H1 (cell line): ENCODE measurements at regions not wholly inside any gene's neighbourhood (a gene's known extent, or its start where the extent isn't known, plus 50 kb on each side); places are given as distances from the start of the nearest gene placed in this dataset.

Experiments used
- ASH2L ChIP-seq: fragments of 200-600, 300-600 bp; sonication (generic); IDR thresholded peaks from one replicate; pipeline ENCODE4 v1.7.1; 2017; ENCODE audit warnings: low read length
- CEBPB ChIP-seq: IDR thresholded peaks from 2 replicates; pipeline ENCODE4 v1.6.1; 2012; ENCODE audit warnings: low read depth, low read length
- CTBP2 ChIP-seq: IDR thresholded peaks from 2 replicates; pipeline ENCODE4 v1.7.0; 2011; ENCODE audit warnings: borderline replicate concordance, mild to moderate bottlenecking, moderate library complexity, mixed read lengths, low read length; ENCODE audit not compliant: insufficient read depth, insufficient read length
- POLR2AphosphoS5 ChIP-seq: IDR thresholded peaks from 2 replicates; pipeline ENCODE4 v1.6.1; 2011; ENCODE audit warnings: low read depth, low read length
- SUZ12 ChIP-seq: fragments of 200-600 bp; sonication (generic); IDR thresholded peaks from 2 replicates; pipeline ENCODE4 v1.6.1; 2012; ENCODE audit warnings: mild to moderate bottlenecking, inconsistent platforms, low read length, moderate library complexity, mixed read lengths
- TCF12 ChIP-seq: IDR thresholded peaks from 2 replicates; pipeline ENCODE4 v1.6.1; 2011; ENCODE audit warnings: low read depth, mild to moderate bottlenecking, low read length

GRCh38 chr21:18877917-18878316 is 474.3 kb upstream of the TMPRSS15 start (continued):
- TF ChIP-seq CTBP2 (no peak), SUZ12 (no peak), POLR2AphosphoS5 (no peak), ASH2L (no peak), CEBPB (no peak), TCF12 (no peak)
- TF ChIP-seq, all 59 proteins: peak for 0
